Right lobe of liver (tissue), 6 donors: ENCODE measurements at regions not wholly inside any gene's neighbourhood (a gene's known extent, or its start where the extent isn't known, plus 50 kb on each side); places are given as distances from the start of the nearest gene placed in this dataset.

ENCODE experiments used
- ATAC-seq, 4 donors: fragments of 200-7000 bp; cut with Tn5 transposase; one replicate each; pipeline ENCODE4 v1.9.1; 2020; ENCODE audit warnings: mild to moderate bottlenecking in 4 of 4, moderate library complexity in 4 of 4
- DNase-seq, 3 donors: peaks; one replicate each; pipeline ENCODE4 v3.0.0-alpha.2; 2020
- H3K27ac ChIP-seq, 3 donors: fragments of 200-600 bp; one replicate each; pipeline ENCODE4 v1.8.0; 2022
- H3K27me3 ChIP-seq, 2 donors: fragments of 200-600 bp; one replicate each; pipeline ENCODE4 v1.8.0; 2022
- H3K36me3 ChIP-seq, 4 donors: fragments of 200-600 bp; sonication (generic) in 1 of 4; one replicate each; pipeline versions ENCODE4 v1.5.1 to v1.8.0; 2017 to 2022; ENCODE audit warnings: control low read depth in 1 of 4
- H3K4me1 ChIP-seq, 4 donors: fragments of 200-600 bp; sonication (generic) in 1 of 4; one replicate each; pipeline versions ENCODE4 v1.5.1 to v1.8.0; 2017 to 2022; ENCODE audit warnings: control low read depth in 1 of 4
- H3K4me3 ChIP-seq, 3 donors: fragments of 200-600 bp; one replicate each; pipeline ENCODE4 v1.8.0; 2022
- H3K9me3 ChIP-seq, 4 donors: fragments of 200-600 bp; sonication (generic) in 1 of 4; one replicate each; pipeline versions ENCODE4 v1.5.1 to v1.8.0; 2017 to 2022; ENCODE audit warnings: control low read depth in 1 of 4
- CTCF ChIP-seq, 4 donors: fragments of 200-600 bp in 3 of 4; fragments of 450-650 bp in 1 of 4; IDR thresholded peaks; one replicate each; pipeline versions ENCODE4 v1.5.1 to v1.8.0; 2016 to 2022; ENCODE audit warnings: antibody characterized with exemption in 4 of 4, mild to moderate bottlenecking in 2 of 4
- POLR2A ChIP-seq: fragments of 450-650 bp; IDR thresholded peaks from one replicate; pipeline ENCODE4 v1.6.1; 2017; ENCODE audit warnings: antibody characterized with exemption, mild to moderate bottlenecking
- WGBS: methylation state at CpG from one replicate; pipeline ENCODE4 v1.1.6; 2018; ENCODE audit warnings: low coverage, low lambda C conversion rate; ENCODE audit not compliant: insufficient coverage; ENCODE audit errors: missing lambda C conversion rate; 5-methylcytosine and 5-hydroxymethylcytosine counted together
- intact Hi-C, 2 donors: fragments of 100-400 bp; cut with DNase I; formaldehyde crosslinking; loops; one replicate each; pipeline versions ENCODE4 v1.11.2 to v1.14.1; 2022
- donor health status: DM: no; HTN: yes; CAD: no.
- donor health status: DM: no; HTN: no; CAD: no.
- donor health status: DM: no; HTN: no; CAD: no.
- donor health status: DM: no; HTN: yes; CAD: no.
- donor health status: DM: no; HTN: yes; CAD: no.

GRCh38 chr20:24868396-24868927, 80.6 kb upstream of the CST7 start:
- TF ChIP-seq POLR2A (no peak), CTCF (IDR thresholded peaks at IDR 0.05) (no peak)
- ATAC-seq (no peak), DNase-seq (no peak)
- Histone ChIP-seq H3K4me1 (no peaks in the 10 kb centered on the region), H3K36me3 (no peaks in the 10 kb centered on the region), H3K4me3 (no peak overlapping the region), H3K27ac (no peak overlapping the region), H3K27me3 (no peaks in the 10 kb centered on the region), H3K9me3 (no peaks in the 10 kb centered on the region)
- 75% methylated on average over 3 of the region's 10 CpGs for WGBS
- intact Hi-C loops, result no loop called here

- no peaks in the 10 kb centered on the region for H3K27me3 ChIP-seq
- H3K4me3 ChIP-seq, result no peak overlapping the region
- H3K27ac ChIP-seq, result no peak overlapping the region
- intact Hi-C loops, result no loop called here
- DNase-seq (no peak), ATAC-seq (no peak)
- TF ChIP-seq POLR2A (no peak), CTCF (IDR thresholded peaks at IDR 0.05) (no peak)
- no peaks in the 10 kb centered on the region for H3K36me3 ChIP-seq
- 36% methylated on average over 4 of the region's 6 CpGs for WGBS
- no peaks in the 10 kb centered on the region for H3K4me1 ChIP-seq
- H3K9me3 ChIP-seq, result no peaks in the 10 kb centered on the region
Measured at GRCh38 chr20:24868959-24869358, 80.1 kb upstream of the CST7 start.

GRCh38 chr20:24870057-24870456, 79.0 kb upstream of the CST7 start:
- intact Hi-C loops, result no loop called here
- Histone ChIP-seq H3K4me3 (no peak overlapping the region), H3K9me3 (no peaks in the 10 kb centered on the region), H3K27ac (no peak overlapping the region), H3K4me1 (no peaks in the 10 kb centered on the region), H3K27me3 (no peaks in the 10 kb centered on the region), H3K36me3 (no peaks in the 10 kb centered on the region)
- ATAC-seq (no peak), DNase-seq (no peak)
- 70% methylated on average over 3 of the region's 3 CpGs for WGBS
- TF ChIP-seq POLR2A (no peak), CTCF (IDR thresholded peaks at IDR 0.05) (no peak)

DNA sequence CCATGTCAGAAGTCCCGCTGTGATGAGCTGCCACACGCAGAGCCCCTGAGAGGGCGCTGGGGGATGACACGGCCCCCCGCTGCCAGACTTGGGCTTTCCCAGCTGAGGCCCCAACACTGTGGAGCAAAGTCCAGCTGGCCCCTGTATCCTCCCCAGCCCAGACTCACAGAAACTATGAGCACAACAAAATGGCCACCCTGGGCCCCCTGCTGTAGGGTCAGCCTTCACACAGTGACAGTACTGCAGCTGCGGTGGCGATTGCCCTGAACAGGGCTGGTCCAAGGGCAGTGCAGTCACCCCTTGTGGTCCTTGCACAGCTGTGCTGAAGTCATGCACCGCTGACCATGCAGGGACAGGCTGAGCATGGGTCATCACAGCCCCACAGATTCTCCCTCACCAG, 78.2 kb upstream of the CST7 start:
- Histone ChIP-seq H3K9me3 (no peaks in the 10 kb centered on the region), H3K36me3 (no peaks in the 10 kb centered on the region), H3K4me3 (no peak overlapping the region), H3K4me1 (no peaks in the 10 kb centered on the region), H3K27me3 (no peaks in the 10 kb centered on the region), H3K27ac (no peak overlapping the region)
- intact Hi-C loops, result no loop called here
- DNase-seq (no peak), ATAC-seq (no peak)
- no CpG with 5 or more reads among the region's 8 CpGs for WGBS
- TF ChIP-seq POLR2A (no peak), CTCF (IDR thresholded peaks at IDR 0.05) (no peak)
